ENCODE measurements at regions not wholly inside any gene's neighbourhood (a gene's known extent, or its start where the extent isn't known, plus 50 kb on each side); places are given as distances from the start of the nearest gene placed in this dataset.

GRCh38 chr1:195939844-195940243, 668.4 kb downstream of the KCNT2 start:
- H3K4me3 Mint-ChIP-seq (ENCODE audit: unreplicated experiment): no peak overlapping the region
- peaks cover 1% of the 10 kb centered on the region for H3K27me3 Mint-ChIP-seq (ENCODE audit: unreplicated experiment)
- no peak overlapping the region for H3K27ac Mint-ChIP-seq (ENCODE audit: unreplicated experiment)
- no peaks in the 10 kb centered on the region for H3K36me3 Mint-ChIP-seq (ENCODE audit: unreplicated experiment)
- TF ChIP-seq, protein P1, sequence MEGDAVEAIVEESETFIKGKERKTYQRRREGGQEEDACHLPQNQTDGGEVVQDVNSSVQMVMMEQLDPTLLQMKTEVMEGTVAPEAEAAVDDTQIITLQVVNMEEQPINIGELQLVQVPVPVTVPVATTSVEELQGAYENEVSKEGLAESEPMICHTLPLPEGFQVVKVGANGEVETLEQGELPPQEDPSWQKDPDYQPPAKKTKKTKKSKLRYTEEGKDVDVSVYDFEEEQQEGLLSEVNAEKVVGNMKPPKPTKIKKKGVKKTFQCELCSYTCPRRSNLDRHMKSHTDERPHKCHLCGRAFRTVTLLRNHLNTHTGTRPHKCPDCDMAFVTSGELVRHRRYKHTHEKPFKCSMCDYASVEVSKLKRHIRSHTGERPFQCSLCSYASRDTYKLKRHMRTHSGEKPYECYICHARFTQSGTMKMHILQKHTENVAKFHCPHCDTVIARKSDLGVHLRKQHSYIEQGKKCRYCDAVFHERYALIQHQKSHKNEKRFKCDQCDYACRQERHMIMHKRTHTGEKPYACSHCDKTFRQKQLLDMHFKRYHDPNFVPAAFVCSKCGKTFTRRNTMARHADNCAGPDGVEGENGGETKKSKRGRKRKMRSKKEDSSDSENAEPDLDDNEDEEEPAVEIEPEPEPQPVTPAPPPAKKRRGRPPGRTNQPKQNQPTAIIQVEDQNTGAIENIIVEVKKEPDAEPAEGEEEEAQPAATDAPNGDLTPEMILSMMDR (IDR thresholded peaks at IDR 0.05; ENCODE audit: partially characterized antibody, unreplicated experiment): no peak
- no peak for DNase-seq
- H3K4me1 Mint-ChIP-seq (ENCODE audit: low read depth, unreplicated experiment): no peaks in the 10 kb centered on the region
- no peaks in the 10 kb centered on the region for H3K9me3 Mint-ChIP-seq (ENCODE audit: unreplicated experiment)

DNA sequence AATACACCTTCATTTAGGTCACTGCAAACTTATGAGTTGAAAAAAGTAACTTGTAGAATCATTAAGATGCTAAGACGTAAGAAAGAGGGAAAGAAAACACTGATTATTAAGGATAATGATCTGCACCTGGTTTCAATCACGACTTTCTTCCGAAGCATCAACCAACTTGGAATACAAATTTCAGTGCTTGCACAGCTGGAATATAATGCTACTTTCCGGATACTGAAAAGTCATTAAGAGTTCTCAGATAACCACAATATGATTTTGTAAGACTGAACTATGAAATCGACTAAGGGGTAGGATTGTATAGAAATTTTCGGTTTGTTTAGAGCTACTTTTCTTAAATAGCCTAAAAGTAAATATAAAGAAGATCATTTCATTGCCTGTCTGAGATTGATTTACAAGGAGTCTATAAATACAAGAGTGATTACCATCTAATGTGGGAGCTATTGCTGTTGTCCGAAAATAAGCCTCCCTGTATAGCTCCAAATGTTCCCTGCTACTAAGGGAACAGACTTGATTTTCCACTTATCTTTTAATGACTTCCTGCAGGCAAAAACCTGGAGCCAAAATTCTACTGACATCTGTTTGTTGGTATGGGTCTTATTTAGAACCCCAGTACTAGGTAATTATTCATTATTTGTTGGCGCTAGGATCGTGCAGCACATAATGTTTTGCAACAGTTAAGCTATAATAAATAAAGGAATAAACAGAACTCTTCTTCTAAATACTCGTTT, 673.3 kb downstream of the KCNT2 start:
- no peak for DNase-seq
- no peak overlapping the region for H3K4me3 Mint-ChIP-seq (ENCODE audit: unreplicated experiment)
- TF ChIP-seq, protein P1 (IDR thresholded peaks at IDR 0.05; ENCODE audit: partially characterized antibody, unreplicated experiment): no peak
- no peaks in the 10 kb centered on the region for H3K4me1 Mint-ChIP-seq (ENCODE audit: low read depth, unreplicated experiment)
- no peaks in the 10 kb centered on the region for H3K36me3 Mint-ChIP-seq (ENCODE audit: unreplicated experiment)
- H3K9me3 Mint-ChIP-seq (ENCODE audit: unreplicated experiment): no peaks in the 10 kb centered on the region
- no peaks in the 10 kb centered on the region for H3K27me3 Mint-ChIP-seq (ENCODE audit: unreplicated experiment)
- no peak overlapping the region for H3K27ac Mint-ChIP-seq (ENCODE audit: unreplicated experiment)

- H3K4me1 Mint-ChIP-seq (ENCODE audit: low read depth, unreplicated experiment): no peaks in the 10 kb centered on the region
- H3K36me3 Mint-ChIP-seq (ENCODE audit: unreplicated experiment): no peaks in the 10 kb centered on the region
- no peak for DNase-seq
- no peak overlapping the region for H3K27ac Mint-ChIP-seq (ENCODE audit: unreplicated experiment)
- H3K27me3 Mint-ChIP-seq (ENCODE audit: unreplicated experiment): no peaks in the 10 kb centered on the region
- no peaks in the 10 kb centered on the region for H3K9me3 Mint-ChIP-seq (ENCODE audit: unreplicated experiment)
- TF ChIP-seq, protein P1 (IDR thresholded peaks at IDR 0.05; ENCODE audit: partially characterized antibody, unreplicated experiment): no peak
- no peak overlapping the region for H3K4me3 Mint-ChIP-seq (ENCODE audit: unreplicated experiment)
Measured at GRCh38 chr1:195933835-195934234, 674.4 kb downstream of the KCNT2 start.

DNA sequence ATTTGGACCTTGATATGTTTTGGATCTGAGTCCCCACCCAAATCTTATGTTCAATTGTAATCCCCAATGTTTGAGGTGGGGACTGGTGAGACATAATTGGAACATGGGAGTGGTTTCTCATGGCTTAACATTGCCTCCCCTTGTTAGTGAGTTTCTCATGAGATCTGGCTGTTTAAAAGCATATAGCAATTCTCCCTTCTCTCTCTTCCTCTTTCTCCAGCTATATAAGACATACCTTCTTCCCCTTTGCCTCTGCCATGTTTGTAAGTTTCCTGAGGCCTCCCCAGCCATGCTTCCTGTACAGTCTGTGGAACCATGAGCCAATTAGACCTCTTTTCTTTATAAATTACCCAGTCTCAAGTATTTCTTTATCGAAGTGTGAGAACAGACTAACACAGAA, 692.4 kb downstream of the KCNT2 start:
- no peak for DNase-seq
- H3K27ac Mint-ChIP-seq (ENCODE audit: unreplicated experiment): no peak overlapping the region

GRCh38 chr1:195909061-195909460, 699.2 kb downstream of the KCNT2 start:
- no peaks in the 10 kb centered on the region for H3K36me3 Mint-ChIP-seq (ENCODE audit: unreplicated experiment)
- no peak for DNase-seq
- peaks cover 2% of the 10 kb centered on the region for H3K9me3 Mint-ChIP-seq (ENCODE audit: unreplicated experiment)
- H3K4me3 Mint-ChIP-seq (ENCODE audit: unreplicated experiment): no peak overlapping the region
- H3K4me1 Mint-ChIP-seq (ENCODE audit: low read depth, unreplicated experiment): no peaks in the 10 kb centered on the region
- no peak overlapping the region for H3K27ac Mint-ChIP-seq (ENCODE audit: unreplicated experiment)
- H3K27me3 Mint-ChIP-seq (ENCODE audit: unreplicated experiment): no peaks in the 10 kb centered on the region
- TF ChIP-seq, protein P1 (IDR thresholded peaks at IDR 0.05; ENCODE audit: partially characterized antibody, unreplicated experiment): no peak

More for the DNA sequence above, 692.4 kb downstream of the KCNT2 start:
- no peaks in the 10 kb centered on the region for H3K4me1 Mint-ChIP-seq (ENCODE audit: low read depth, unreplicated experiment)
- no peak overlapping the region for H3K4me3 Mint-ChIP-seq (ENCODE audit: unreplicated experiment)
- H3K36me3 Mint-ChIP-seq (ENCODE audit: unreplicated experiment): no peaks in the 10 kb centered on the region
- H3K27me3 Mint-ChIP-seq (ENCODE audit: unreplicated experiment): no peaks in the 10 kb centered on the region
- TF ChIP-seq, protein P1 (IDR thresholded peaks at IDR 0.05; ENCODE audit: partially characterized antibody, unreplicated experiment): no peak
- no peaks in the 10 kb centered on the region for H3K9me3 Mint-ChIP-seq (ENCODE audit: unreplicated experiment)
